Umbilical cord (tissue), 1 donor: ENCODE measurements at regions not wholly inside any gene's neighbourhood (a gene's known extent, or its start where the extent isn't known, plus 50 kb on each side); places are given as distances from the start of the nearest gene placed in this dataset.
"Not testable (repeated sequence)": the region's sequence is repeated elsewhere in the genome, so short reads cannot be mapped to it uniquely, and the experiment has no call there.

Experiments used
- DNase-seq: peaks from one replicate; pipeline ENCODE4 v3.0.0-alpha.2; 2015; ENCODE audit warnings: low spot score

- no peak for DNase-seq
Observed at GRCh38 chr3:110318108-110318507, 753.5 kb upstream of the NECTIN3 start.

- DNase-seq, result no peak
Observed at GRCh38 chr3:110323349-110323748, 748.3 kb upstream of the NECTIN3 start.

- no peak for DNase-seq
Observed at GRCh38 chr3:110324171-110324705, 747.4 kb upstream of the NECTIN3 start.

GRCh38 chr3:110327870-110328269, 743.7 kb upstream of the NECTIN3 start:
- DNase-seq, result no peak

- DNase-seq, result not testable (repeated sequence)
Observed at GRCh38 chr3:110331562-110331961, 740.1 kb upstream of the NECTIN3 start.

GRCh38 chr3:110332629-110333028, 739.0 kb upstream of the NECTIN3 start:
- no peak for DNase-seq

GRCh38 chr3:110341047-110341446, 730.6 kb upstream of the NECTIN3 start:
- DNase-seq, result peak; percentile 3

- peak; percentile 42 for DNase-seq
Observed at GRCh38 chr3:110343376-110343775, 728.2 kb upstream of the NECTIN3 start.

GRCh38 chr3:110343945-110344344, 727.7 kb upstream of the NECTIN3 start:
- DNase-seq, result no peak

- no peak for DNase-seq
Observed at GRCh38 chr3:110344487-110344886, 727.1 kb upstream of the NECTIN3 start.

GRCh38 chr3:110344897-110345767, 726.5 kb upstream of the NECTIN3 start:
- DNase-seq, result peak; percentile 53

GRCh38 chr3:110349295-110349694, 722.3 kb upstream of the NECTIN3 start:
- DNase-seq, result no peak

- no peak for DNase-seq
Observed at GRCh38 chr3:110352841-110353604, 718.6 kb upstream of the NECTIN3 start.

GRCh38 chr3:110362751-110363150, 708.9 kb upstream of the NECTIN3 start:
- no peak for DNase-seq

- DNase-seq, result not testable (repeated sequence)
Observed at GRCh38 chr3:110367289-110367688, 704.3 kb upstream of the NECTIN3 start.

- no peak for DNase-seq
Observed at GRCh38 chr3:110375751-110376518, 695.7 kb upstream of the NECTIN3 start.

GRCh38 chr3:110378481-110378880, 693.1 kb upstream of the NECTIN3 start:
- no peak for DNase-seq

- no peak for DNase-seq
Observed at GRCh38 chr3:110381992-110382391, 689.6 kb upstream of the NECTIN3 start.

- DNase-seq, result no peak
Observed at GRCh38 chr3:110383356-110383755, 688.3 kb upstream of the NECTIN3 start.

- no peak for DNase-seq
Observed at GRCh38 chr3:110384601-110385000, 687.0 kb upstream of the NECTIN3 start.

GRCh38 chr3:110389005-110389404, 682.6 kb upstream of the NECTIN3 start:
- no peak for DNase-seq

GRCh38 chr3:110390372-110390771, 681.2 kb upstream of the NECTIN3 start:
- no peak for DNase-seq
